Spleen (tissue), 11 donors: ENCODE measurements at regions not wholly inside any gene's neighbourhood (a gene's known extent, or its start where the extent isn't known, plus 50 kb on each side); places are given as distances from the start of the nearest gene placed in this dataset.

Experiments used
- DNase-seq: peaks from one replicate; pipeline ENCODE4 v3.0.0-alpha.2; 2020
- H3K27ac ChIP-seq, 8 donors: fragments of 200-600 bp; sonication (generic) in 7 of 8; 1 replicate in 4 of 8; 2 replicates in 4 of 8; pipeline versions ENCODE4 v1.5.0 to v1.8.0; 2016 to 2021; ENCODE audit warnings: inconsistent platforms in 4 of 8, mild to moderate bottlenecking in 4 of 8, moderate library complexity in 1 of 8
- H3K27me3 ChIP-seq, 7 donors: fragments of 200-600 bp; sonication (generic) in 6 of 7; replicated peaks in 1 of 7; 1 replicate in 4 of 7; 2 replicates in 3 of 7; pipeline versions ENCODE4 v1.5.0 to v1.8.0; 2016 to 2021; ENCODE audit warnings: inconsistent platforms in 3 of 7, mild to moderate bottlenecking in 1 of 7
- H3K36me3 ChIP-seq, 6 donors: fragments of 200-600 bp; sonication (generic) in 5 of 6; 1 replicate in 4 of 6; 2 replicates in 2 of 6; pipeline versions ENCODE4 v1.5.0 to v1.8.0; 2016 to 2021; ENCODE audit warnings: inconsistent platforms in 2 of 6
- H3K4me1 ChIP-seq, 6 donors: fragments of 200-600 bp; sonication (generic) in 5 of 6; 1 replicate in 3 of 6; 2 replicates in 3 of 6; pipeline versions ENCODE4 v1.5.0 to v1.8.0; 2016 to 2021; ENCODE audit warnings: inconsistent platforms in 3 of 6
- H3K4me3 ChIP-seq, 8 donors: fragments of 200-600 bp; sonication (generic) in 7 of 8; 1 replicate in 4 of 8; 2 replicates in 4 of 8; pipeline versions ENCODE4 v1.5.0 to v1.8.0; 2016 to 2021; ENCODE audit warnings: inconsistent platforms in 4 of 8, mild to moderate bottlenecking in 4 of 8, moderate library complexity in 2 of 8
- H3K9me3 ChIP-seq, 8 donors: fragments of 200-600 bp; sonication (generic) in 7 of 8; 1 replicate in 4 of 8; 2 replicates in 4 of 8; pipeline versions ENCODE4 v1.5.0 to v1.8.0; 2016 to 2021; ENCODE audit warnings: inconsistent platforms in 4 of 8
- CTCF ChIP-seq, 11 experiments: fragments of 200-600 bp in 7 of 11; fragments of 450-650 bp in 4 of 11; sonication (generic) in 4 of 11; IDR thresholded peaks in 8 of 11; conservative IDR thresholded peaks in 3 of 11; 1 replicate in 7 of 11; 2 replicates in 4 of 11; pipeline versions ENCODE4 v1.4.0 to v1.8.0; 2016 to 2021; ENCODE audit warnings: antibody characterized with exemption in 11 of 11, inconsistent platforms in 4 of 11, mild to moderate bottlenecking in 1 of 11
- POLR2A ChIP-seq, 3 donors: fragments of 450-650 bp; IDR thresholded peaks; one replicate each; pipeline ENCODE4 v1.5.1; 2017; ENCODE audit warnings: antibody characterized with exemption in 3 of 3, mild to moderate bottlenecking in 1 of 3
- POLR2AphosphoS5 ChIP-seq, 3 donors: sonication (generic); formaldehyde crosslinking; IDR thresholded peaks; one replicate each; pipeline ENCODE4 v1.5.1; 2017; ENCODE audit warnings: antibody characterized with exemption in 3 of 3
- WGBS, 5 donors: extraction: QIAGEN DNeasy Blood & Tissue Kit in 3 of 5; methylation state at CpG; one replicate each; pipeline versions ENCODE4 v1.1.5 to v1.1.7; 2013 to 2018; 5-methylcytosine and 5-hydroxymethylcytosine counted together
- intact Hi-C: fragments of 100-400 bp; cut with DNase I; formaldehyde crosslinking; loops from one replicate; pipeline ENCODE4 v1.15.0; 2023; ENCODE audit warnings: low total_unique reads
- donor health status: healthy with polysubstance abuse.
- donor health status: DM: no; HTN: no; CAD: no; lungs with moderate emphysema.
- donor health status: DM: no; HTN: no; CAD: no.
- donor health status: Bipolar disorder and iron deficiency.
- donor health status: healthy.
- donor health status: DM: no; HTN: no; CAD: no.
- donor health status: DM: yes; HTN: yes; CAD: no.

GRCh38 chr16:51040637-51041036 lies 110.4 kb downstream of the SALL1 start:
- Histone ChIP-seq H3K9me3 (no peaks in the 10 kb centered on the region), H3K4me3 (no peak overlapping the region), H3K36me3 (no peaks in the 10 kb centered on the region), H3K4me1 (no peaks in the 10 kb centered on the region), H3K27me3 (peaks cover 0 to 10% (median 0%) of the 10 kb centered on the region in 7 donors), H3K27ac (no peak overlapping the region)
- no peak for DNase-seq
- intact Hi-C loops: no loop called here
- TF ChIP-seq CTCF (IDR thresholded peaks at IDR 0.05 in 8 of 11, conservative IDR thresholded peaks at IDR 0.05 in 3 of 11) (no peak), POLR2AphosphoS5 (IDR thresholded peaks at IDR 0.05) (no peak), POLR2A (IDR thresholded peaks at IDR 0.05) (no peak)

GRCh38 chr16:51039638-51040331 lies 111.3 kb downstream of the SALL1 start:
- no peak for DNase-seq
- Histone ChIP-seq H3K27me3 (peaks cover 0 to 6% (median 0%) of the 10 kb centered on the region in 7 donors), H3K36me3 (no peaks in the 10 kb centered on the region), H3K27ac (no peak overlapping the region), H3K9me3 (no peaks in the 10 kb centered on the region), H3K4me3 (no peak overlapping the region), H3K4me1 (no peaks in the 10 kb centered on the region)
- 65 to 70% (median 68%) methylated on average over 14 of the region's 14 CpGs for WGBS, 5 donors
- intact Hi-C loops: no loop called here
- TF ChIP-seq CTCF (IDR thresholded peaks at IDR 0.05 in 8 of 11, conservative IDR thresholded peaks at IDR 0.05 in 3 of 11) (no peak), POLR2A (IDR thresholded peaks at IDR 0.05) (no peak), POLR2AphosphoS5 (IDR thresholded peaks at IDR 0.05) (no peak)

GRCh38 chr16:51035711-51036110 lies 115.4 kb downstream of the SALL1 start:
- no peak overlapping the region for H3K4me3 ChIP-seq
- H3K36me3 ChIP-seq: no peaks in the 10 kb centered on the region
- H3K27me3 ChIP-seq: peaks cover 0 to 6% (median 0%) of the 10 kb centered on the region in 7 donors
- 66 to 80% (median 72%) methylated on average over 7 of the region's 7 CpGs for WGBS, 5 donors
- no peak overlapping the region for H3K27ac ChIP-seq
- H3K4me1 ChIP-seq: no peaks in the 10 kb centered on the region
- intact Hi-C loops: no loop called here
- DNase-seq: no peak
- TF ChIP-seq POLR2A (IDR thresholded peaks at IDR 0.05): no peak
- no peak for TF ChIP-seq POLR2AphosphoS5 (IDR thresholded peaks at IDR 0.05)
- TF ChIP-seq CTCF (IDR thresholded peaks at IDR 0.05 in 8 of 11, conservative IDR thresholded peaks at IDR 0.05 in 3 of 11): no peak
- H3K9me3 ChIP-seq: no peaks in the 10 kb centered on the region

- intact Hi-C loops: no loop called here
- DNase-seq: no peak
- Histone ChIP-seq H3K36me3 (no peaks in the 10 kb centered on the region), H3K9me3 (no peaks in the 10 kb centered on the region), H3K4me3 (no peak overlapping the region), H3K27ac (no peak overlapping the region), H3K4me1 (no peaks in the 10 kb centered on the region), H3K27me3 (peaks cover 0 to 6% (median 0%) of the 10 kb centered on the region in 7 donors)
- TF ChIP-seq POLR2A (IDR thresholded peaks at IDR 0.05): no peak
- no peak for TF ChIP-seq CTCF (IDR thresholded peaks at IDR 0.05 in 8 of 11, conservative IDR thresholded peaks at IDR 0.05 in 3 of 11)
- TF ChIP-seq POLR2AphosphoS5 (IDR thresholded peaks at IDR 0.05): no peak
- WGBS, 5 donors: 60 to 63% (median 61%) methylated on average over 3 of the region's 3 CpGs
Observed at GRCh38 chr16:51035110-51035498, 116.0 kb downstream of the SALL1 start.
